MM.1S (cell line): ENCODE measurements at regions not wholly inside any gene's neighbourhood (a gene's known extent, or its start where the extent isn't known, plus 50 kb on each side); places are given as distances from the start of the nearest gene placed in this dataset.

Experiments
- DNase-seq: peaks from one replicate; pipeline ENCODE4 v3.0.0-alpha.2; 2015
- H2AFZ ChIP-seq: fragments of 300-600 bp; sonication (generic); 2 replicates; pipeline ENCODE4 v1.6.0; 2016; ENCODE audit warnings: antibody characterized with exemption, low read length
- H3F3A ChIP-seq: fragments of 300-600 bp; sonication (generic); 2 replicates; pipeline ENCODE4 v1.6.1; 2016; ENCODE audit warnings: mild to moderate bottlenecking, antibody characterized with exemption, low read length, moderate library complexity, mixed read lengths; ENCODE audit not compliant: insufficient read depth
- H3K27ac ChIP-seq: fragments of 300-600 bp; sonication (generic); 2 replicates; pipeline ENCODE4 v1.5.1; 2016; ENCODE audit warnings: mild to moderate bottlenecking, low read length
- H3K27me3 ChIP-seq: fragments of 300-600 bp; sonication (generic); replicated peaks from 2 replicates; pipeline ENCODE4 v1.6.0; 2016; ENCODE audit warnings: low read length; ENCODE audit not compliant: insufficient read depth
- H3K36me3 ChIP-seq: fragments of 300-600 bp; sonication (generic); replicated peaks from 2 replicates; pipeline ENCODE4 v1.6.1; 2016; ENCODE audit warnings: mild to moderate bottlenecking, low read length, mixed read lengths; ENCODE audit not compliant: insufficient read depth
- H3K4me1 ChIP-seq: fragments of 300-600 bp; sonication (generic); 2 replicates; pipeline ENCODE4 v1.6.1; 2016; ENCODE audit warnings: low read length, mixed read lengths
- H3K4me2 ChIP-seq: fragments of 300-600 bp; sonication (generic); 2 replicates; pipeline ENCODE4 v1.6.0; 2016; ENCODE audit warnings: low read depth, low read length
- H3K4me3 ChIP-seq: fragments of 300-600 bp; sonication (generic); 2 replicates; pipeline ENCODE4 v1.5.1; 2016; ENCODE audit warnings: low read length, mixed read lengths
- H3K79me2 ChIP-seq: fragments of 300-600 bp; sonication (generic); 2 replicates; pipeline ENCODE4 v1.6.1; 2016; ENCODE audit warnings: mixed run types, low read length, mixed read lengths
- H3K9ac ChIP-seq: fragments of 300-600 bp; sonication (generic); 2 replicates; pipeline ENCODE4 v1.6.1; 2016; ENCODE audit warnings: low read length, mixed read lengths
- H3K9me2 ChIP-seq: fragments of 300-600 bp; sonication (generic); replicated peaks from 2 replicates; pipeline ENCODE4 v1.6.1; 2016; ENCODE audit warnings: mild to moderate bottlenecking, low read length, mixed read lengths; ENCODE audit not compliant: insufficient read depth
- H3K9me3 ChIP-seq: fragments of 300-600 bp; sonication (generic); replicated peaks from 2 replicates; pipeline ENCODE4 v1.6.1; 2016; ENCODE audit warnings: mild to moderate bottlenecking, low read length, mixed read lengths; ENCODE audit not compliant: insufficient read depth
- H4K20me1 ChIP-seq: fragments of 300-600 bp; sonication (generic); 2 replicates; pipeline ENCODE4 v1.6.1; 2016; ENCODE audit warnings: mild to moderate bottlenecking, low read length, moderate library complexity, mixed read lengths; ENCODE audit not compliant: insufficient read depth
- CTCF ChIP-seq: fragments of 300-600 bp; sonication (generic); IDR thresholded peaks from 2 replicates; pipeline ENCODE4 v1.5.1; 2016; ENCODE audit warnings: antibody characterized with exemption, low read length, mixed read lengths
- EZH2 ChIP-seq: fragments of 300-600 bp; sonication (generic); optimal IDR thresholded peaks from 2 replicates; pipeline ENCODE3; 2017; ENCODE audit warnings: low read depth, mild to moderate bottlenecking, antibody characterized with exemption, low read length, mixed read lengths
- EZH2phosphoT487 ChIP-seq: fragments of 300-600 bp; sonication (generic); IDR thresholded peaks from 2 replicates; pipeline ENCODE4 v1.6.1; 2018; ENCODE audit warnings: antibody characterized with exemption, low read length

- H3F3A ChIP-seq = peaks cover 11% of the 10 kb centered on the region
- H3K27me3 ChIP-seq = no peaks in the 10 kb centered on the region
- no peak for DNase-seq
- no peak overlapping the region for H2AFZ ChIP-seq
- no peak overlapping the region for H3K4me2 ChIP-seq
- no peaks in the 10 kb centered on the region for H4K20me1 ChIP-seq
- peaks cover 60% of the 10 kb centered on the region for H3K4me1 ChIP-seq
- H3K36me3 ChIP-seq = no peaks in the 10 kb centered on the region
- no peak overlapping the region for H3K27ac ChIP-seq
- no peak overlapping the region for H3K4me3 ChIP-seq
- no peaks in the 10 kb centered on the region for H3K9me3 ChIP-seq
- no peaks in the 10 kb centered on the region for H3K9me2 ChIP-seq
- no peak overlapping the region for H3K9ac ChIP-seq
- no peaks in the 10 kb centered on the region for H3K79me2 ChIP-seq
- TF ChIP-seq CTCF = no peak
- TF ChIP-seq EZH2phosphoT487 = no peak
- no peak for TF ChIP-seq EZH2
Observed at GRCh38 chr1:186763107-186763506, 65.6 kb upstream of the PLA2G4A start.

- TF ChIP-seq EZH2phosphoT487 (no peak), CTCF (no peak), EZH2 (no peak)
- H3F3A ChIP-seq = 0 out of 2 replicates have a peak, but pooled peaks cover 10% of the 10 kb centered on the region
- H3K4me3 ChIP-seq = no peak overlapping the region
- H4K20me1 ChIP-seq = no peaks in the 10 kb centered on the region
- H3K9me2 ChIP-seq = no peaks in the 10 kb centered on the region
- H3K79me2 ChIP-seq = no peaks in the 10 kb centered on the region
- no peaks in the 10 kb centered on the region for H3K9me3 ChIP-seq
- H2AFZ ChIP-seq = no peak overlapping the region
- H3K36me3 ChIP-seq = no peaks in the 10 kb centered on the region
- no peak for DNase-seq
- H3K4me2 ChIP-seq = no peak overlapping the region
- no peak overlapping the region for H3K9ac ChIP-seq
- no peak overlapping the region for H3K27ac ChIP-seq
- peaks cover 60% of the 10 kb centered on the region for H3K4me1 ChIP-seq
- H3K27me3 ChIP-seq = no peaks in the 10 kb centered on the region
Observed at GRCh38 chr1:186762653-186763052, 66.1 kb upstream of the PLA2G4A start.

GRCh38 chr1:186761358-186761757 lies 67.4 kb upstream of the PLA2G4A start:
- Histone ChIP-seq H3K9me3 (no peaks in the 10 kb centered on the region), H2AFZ (no peak overlapping the region), H3K4me2 (peak overlapping the region; percentile 12), H3K27ac (peak overlapping the region; percentile 23; the same call in 1 of the 2 replicates), H3K9me2 (no peaks in the 10 kb centered on the region), H3K79me2 (no peaks in the 10 kb centered on the region), H3F3A (0 out of 2 replicates have a peak, but pooled peaks cover 10% of the 10 kb centered on the region), H3K4me3 (no peak overlapping the region), H3K9ac (no peak overlapping the region), H3K27me3 (no peaks in the 10 kb centered on the region), H3K4me1 (peaks cover 56% of the 10 kb centered on the region), H3K36me3 (no peaks in the 10 kb centered on the region), H4K20me1 (no peaks in the 10 kb centered on the region)
- no peak for TF ChIP-seq CTCF
- no peak for TF ChIP-seq EZH2
- no peak for TF ChIP-seq EZH2phosphoT487
- peak; percentile 61 for DNase-seq
